Tibial artery (tissue), 4 donors: ENCODE measurements at regions not wholly inside any gene's neighbourhood (a gene's known extent, or its start where the extent isn't known, plus 50 kb on each side); places are given as distances from the start of the nearest gene placed in this dataset.

Experiments
- DNase-seq, 2 donors: peaks; one replicate each; pipeline ENCODE4 v3.0.0-alpha.2; 2019
- H3K27ac ChIP-seq, 2 donors: fragments of 200-600 bp; sonication (generic) in 1 of 2; 1 replicate in 1 of 2; 2 replicates in 1 of 2; pipeline ENCODE4 v1.5.1; 2018 to 2019; ENCODE audit warnings: mild to moderate bottlenecking in 1 of 2
- H3K27me3 ChIP-seq, 2 donors: fragments of 200-600 bp; sonication (generic) in 1 of 2; one replicate each; pipeline versions ENCODE4 v1.5.1 to v1.6.0; 2016 to 2019
- H3K36me3 ChIP-seq, 3 donors: fragments of 200-600 bp; sonication (generic) in 2 of 3; one replicate each; pipeline ENCODE4 v1.5.1; 2016 to 2019; ENCODE audit warnings: mild to moderate bottlenecking in 2 of 3
- H3K4me1 ChIP-seq, 4 donors: fragments of 200-600 bp; sonication (generic) in 2 of 4; 1 replicate in 3 of 4; 2 replicates in 1 of 4; pipeline ENCODE4 v1.5.1; 2016 to 2019
- H3K4me3 ChIP-seq, 2 donors: fragments of 200-600 bp; sonication (generic) in 1 of 2; 1 replicate in 1 of 2; 2 replicates in 1 of 2; pipeline ENCODE4 v1.5.1; 2018 to 2019; ENCODE audit warnings: mild to moderate bottlenecking in 2 of 2
- H3K9me3 ChIP-seq, 3 donors: fragments of 200-600 bp; sonication (generic) in 1 of 3; one replicate each; pipeline ENCODE4 v1.5.1; 2016 to 2019
- CTCF ChIP-seq, 2 experiments: fragments of 200-600 bp in 1 of 2; fragments of 450-650 bp in 1 of 2; IDR thresholded peaks; one replicate each; pipeline ENCODE4 v1.5.1; 2017 to 2019; ENCODE audit warnings: antibody characterized with exemption in 2 of 2, mild to moderate bottlenecking in 1 of 2, moderate library complexity in 1 of 2
- intact Hi-C: fragments of 100-400 bp; cut with DNase I; formaldehyde crosslinking; loops from one replicate; pipeline ENCODE4 v1.15.0; 2023; ENCODE audit warnings: low total_unique reads

- Histone ChIP-seq H3K27me3 (no peaks in the 10 kb centered on the region), H3K9me3 (no peaks in the 10 kb centered on the region), H3K4me1 (no peaks in the 10 kb centered on the region), H3K36me3 (no peaks in the 10 kb centered on the region), H3K27ac (no peak overlapping the region), H3K4me3 (no peak overlapping the region)
- intact Hi-C loops = no loop called here
- DNase-seq = no peak
- no peak for TF ChIP-seq CTCF (IDR thresholded peaks at IDR 0.05)
Measured at GRCh38 chr4:57679969-57680368, 569.8 kb upstream of the IGFBP7 start.

GRCh38 chr4:57676394-57676793 lies 566.2 kb upstream of the IGFBP7 start:
- no peaks in the 10 kb centered on the region for H3K36me3 ChIP-seq
- no peaks in the 10 kb centered on the region for H3K27me3 ChIP-seq
- TF ChIP-seq CTCF (IDR thresholded peaks at IDR 0.05) = no peak
- H3K9me3 ChIP-seq = no peaks in the 10 kb centered on the region
- intact Hi-C loops = no loop called here
- no peak overlapping the region for H3K4me3 ChIP-seq
- H3K27ac ChIP-seq = no peak overlapping the region
- no peak for DNase-seq
- no peaks in the 10 kb centered on the region for H3K4me1 ChIP-seq

GRCh38 chr4:57672846-57673433 lies 562.8 kb upstream of the IGFBP7 start:
- no peaks in the 10 kb centered on the region for H3K36me3 ChIP-seq
- DNase-seq = no peak
- no peak overlapping the region for H3K27ac ChIP-seq
- no peaks in the 10 kb centered on the region for H3K9me3 ChIP-seq
- TF ChIP-seq CTCF (IDR thresholded peaks at IDR 0.05) = no peak
- intact Hi-C loops = no loop called here
- H3K27me3 ChIP-seq = no peaks in the 10 kb centered on the region
- H3K4me3 ChIP-seq = no peak overlapping the region
- H3K4me1 ChIP-seq = no peaks in the 10 kb centered on the region

- H3K9me3 ChIP-seq = no peaks in the 10 kb centered on the region
- intact Hi-C loops = no loop called here
- no peaks in the 10 kb centered on the region for H3K27me3 ChIP-seq
- H3K36me3 ChIP-seq = no peaks in the 10 kb centered on the region
- DNase-seq = no peak
- H3K27ac ChIP-seq = no peak overlapping the region
- TF ChIP-seq CTCF (IDR thresholded peaks at IDR 0.05) = no peak
- H3K4me3 ChIP-seq = no peak overlapping the region
- no peaks in the 10 kb centered on the region for H3K4me1 ChIP-seq
Measured at GRCh38 chr4:57668621-57669020, 558.4 kb upstream of the IGFBP7 start.

GRCh38 chr4:57665806-57666205 lies 555.6 kb upstream of the IGFBP7 start:
- intact Hi-C loops = no loop called here
- no peaks in the 10 kb centered on the region for H3K36me3 ChIP-seq
- no peak overlapping the region for H3K27ac ChIP-seq
- no peak overlapping the region for H3K4me3 ChIP-seq
- no peaks in the 10 kb centered on the region for H3K9me3 ChIP-seq
- no peak for DNase-seq
- TF ChIP-seq CTCF (IDR thresholded peaks at IDR 0.05) = no peak
- no peaks in the 10 kb centered on the region for H3K27me3 ChIP-seq
- H3K4me1 ChIP-seq = no peaks in the 10 kb centered on the region

- Histone ChIP-seq H3K4me3 (no peak overlapping the region), H3K9me3 (no peaks in the 10 kb centered on the region), H3K36me3 (no peaks in the 10 kb centered on the region), H3K27me3 (no peaks in the 10 kb centered on the region), H3K27ac (no peak overlapping the region), H3K4me1 (no peaks in the 10 kb centered on the region)
- no peak for TF ChIP-seq CTCF (IDR thresholded peaks at IDR 0.05)
- intact Hi-C loops = no loop called here
- no peak for DNase-seq
Measured at GRCh38 chr4:57661517-57662090, 551.4 kb upstream of the IGFBP7 start.
